H1 (cell line): ENCODE measurements at regions not wholly inside any gene's neighbourhood (a gene's known extent, or its start where the extent isn't known, plus 50 kb on each side); places are given as distances from the start of the nearest gene placed in this dataset.

Source experiments
- CHD2 ChIP-seq: IDR thresholded peaks from 2 replicates; pipeline ENCODE4 v1.6.1; 2012; ENCODE audit warnings: low read length, improper control_type of control experiment
- CREB1 ChIP-seq: IDR thresholded peaks from 2 replicates; pipeline ENCODE4 v1.6.1; 2012; ENCODE audit warnings: inconsistent platforms
- CTCF ChIP-seq, 3 experiments: IDR thresholded peaks; 1 replicate in 2 of 3; 2 replicates in 1 of 3; pipeline versions ENCODE4 v1.5.1 to v1.6.1; 2011; ENCODE audit warnings: low read length in 3 of 3, mild to moderate bottlenecking in 3 of 3, inconsistent platforms in 2 of 3, low read depth in 1 of 3, moderate library complexity in 1 of 3; ENCODE audit not compliant: insufficient read depth in 1 of 3; ENCODE audit errors: control extremely low read depth in 1 of 3
- EZH2 ChIP-seq: fragments of 200-600 bp; sonication (generic); IDR thresholded peaks from 2 replicates; pipeline ENCODE4 v1.7.1; 2012; ENCODE audit warnings: low read depth, mild to moderate bottlenecking, moderate library complexity, low read length, inconsistent platforms; ENCODE audit not compliant: severe bottlenecking
- GTF2F1 ChIP-seq: IDR thresholded peaks from 2 replicates; pipeline ENCODE4 v1.6.1; 2012; ENCODE audit warnings: low read depth, low read length, improper control_type of control experiment, borderline replicate concordance
- POLR2A ChIP-seq, 2 experiments: IDR thresholded peaks; 1 replicate in 1 of 2; 2 replicates in 1 of 2; pipeline ENCODE4 v1.6.1; 2011; ENCODE audit warnings: low read depth in 2 of 2, low read length in 2 of 2, mild to moderate bottlenecking in 2 of 2; ENCODE audit errors: control extremely low read depth in 1 of 2
- POLR2AphosphoS5 ChIP-seq: IDR thresholded peaks from 2 replicates; pipeline ENCODE4 v1.6.1; 2011; ENCODE audit warnings: low read depth, low read length
- TCF12 ChIP-seq: IDR thresholded peaks from 2 replicates; pipeline ENCODE4 v1.6.1; 2011; ENCODE audit warnings: low read depth, mild to moderate bottlenecking, low read length

DNA sequence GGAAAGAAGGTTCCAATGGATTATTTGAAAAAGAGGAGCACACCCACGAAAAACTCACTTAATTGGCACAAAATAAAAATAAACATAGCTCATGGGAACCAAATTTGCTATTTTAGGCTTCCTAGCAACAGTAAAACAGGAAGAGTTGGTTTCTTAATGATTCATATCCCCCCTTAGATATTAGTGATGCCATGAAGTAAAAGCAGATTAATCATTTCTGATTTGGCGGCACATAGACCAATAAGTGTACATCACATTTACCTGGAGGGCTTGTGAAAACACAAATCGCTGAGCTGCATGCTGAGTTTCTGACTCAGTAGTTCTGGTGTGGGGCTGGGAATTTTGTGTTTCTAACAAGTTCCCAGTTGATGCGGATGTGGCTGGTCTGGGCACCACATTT, 260.4 kb downstream of the SLC4A3 start:
- TF ChIP-seq POLR2AphosphoS5 (no peak), TCF12 (no peak), CTCF (IDR thresholded peaks at IDR 0.05; ENCODE audit: control extremely low read depth in 1 of 3, insufficient read depth in 1 of 3, low read depth in 1 of 3, low read length in 3 of 3) (no peak), POLR2A (IDR thresholded peaks at IDR 0.05; ENCODE audit: control extremely low read depth in 1 of 2, low read depth in 2 of 2, low read length in 2 of 2) (no peak), CREB1 (no peak), GTF2F1 (no peak), CHD2 (no peak), EZH2 (no peak)
